Astrocyte of the cerebellum (primary cell): ENCODE measurements at regions not wholly inside any gene's neighbourhood (a gene's known extent, or its start where the extent isn't known, plus 50 kb on each side); places are given as distances from the start of the nearest gene placed in this dataset.

ENCODE experiments used
- DNase-seq: peaks from one replicate; pipeline ENCODE4 v3.0.0-alpha.2; 2011; ENCODE audit warnings: low read depth
- H3K4me3 ChIP-seq: 2 replicates; pipeline ENCODE4 v1.5.1; 2011; ENCODE audit warnings: mild to moderate bottlenecking, low read depth, low read length, moderate library complexity
- in situ Hi-C: cut with HindIII; loops from 2 replicates; pipeline ENCODE4 v1.10.0; 2017; ENCODE audit warnings: low sequenced_read_pairs
- TF ChIP-seq, protein P1 (sequence below): IDR thresholded peaks from 2 replicates; pipeline ENCODE4 v1.5.1; 2012; ENCODE audit warnings: low read length, low read depth, moderate library complexity, mild to moderate bottlenecking; ENCODE audit errors: missing control alignments

DNA sequence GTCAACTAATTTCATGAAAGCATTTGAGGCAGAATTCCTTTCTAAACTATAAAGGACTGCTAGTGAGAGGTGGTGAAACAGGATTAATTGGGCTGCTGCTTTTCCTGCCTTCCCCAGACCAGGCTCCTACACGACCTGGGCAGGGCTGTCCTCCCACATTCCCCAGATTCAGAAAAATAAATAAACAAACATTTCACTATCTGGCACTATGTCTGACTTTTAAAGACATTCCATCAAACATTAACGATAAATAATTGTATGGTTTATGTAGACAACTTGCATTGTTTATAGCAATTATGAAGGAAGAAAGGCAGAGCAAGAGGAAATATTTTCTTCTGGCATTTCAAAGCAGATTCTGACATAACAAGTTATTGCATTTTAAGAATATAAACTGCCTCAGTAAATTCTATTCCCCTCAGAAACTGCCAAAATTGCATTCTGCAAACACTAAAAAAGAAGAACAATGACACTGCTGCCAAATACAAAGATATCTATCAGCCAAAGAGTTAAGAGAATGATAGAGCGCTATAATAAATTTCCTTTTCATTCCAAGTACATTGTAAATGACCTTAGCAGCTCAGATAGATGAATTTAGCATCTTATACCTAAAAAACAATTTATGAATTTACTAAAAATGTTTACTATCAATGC lies 214.7 kb upstream of the INTU start:
- DNase-seq, result no peak
- in situ Hi-C loops, result no loop called here
- no peak overlapping the region for H3K4me3 ChIP-seq
- TF ChIP-seq, protein P1, sequence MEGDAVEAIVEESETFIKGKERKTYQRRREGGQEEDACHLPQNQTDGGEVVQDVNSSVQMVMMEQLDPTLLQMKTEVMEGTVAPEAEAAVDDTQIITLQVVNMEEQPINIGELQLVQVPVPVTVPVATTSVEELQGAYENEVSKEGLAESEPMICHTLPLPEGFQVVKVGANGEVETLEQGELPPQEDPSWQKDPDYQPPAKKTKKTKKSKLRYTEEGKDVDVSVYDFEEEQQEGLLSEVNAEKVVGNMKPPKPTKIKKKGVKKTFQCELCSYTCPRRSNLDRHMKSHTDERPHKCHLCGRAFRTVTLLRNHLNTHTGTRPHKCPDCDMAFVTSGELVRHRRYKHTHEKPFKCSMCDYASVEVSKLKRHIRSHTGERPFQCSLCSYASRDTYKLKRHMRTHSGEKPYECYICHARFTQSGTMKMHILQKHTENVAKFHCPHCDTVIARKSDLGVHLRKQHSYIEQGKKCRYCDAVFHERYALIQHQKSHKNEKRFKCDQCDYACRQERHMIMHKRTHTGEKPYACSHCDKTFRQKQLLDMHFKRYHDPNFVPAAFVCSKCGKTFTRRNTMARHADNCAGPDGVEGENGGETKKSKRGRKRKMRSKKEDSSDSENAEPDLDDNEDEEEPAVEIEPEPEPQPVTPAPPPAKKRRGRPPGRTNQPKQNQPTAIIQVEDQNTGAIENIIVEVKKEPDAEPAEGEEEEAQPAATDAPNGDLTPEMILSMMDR, result no peak

GRCh38 chr4:127419431-127419830 lies 213.3 kb upstream of the INTU start:
- TF ChIP-seq, protein P1, result no peak
- DNase-seq, result no peak
- no peak overlapping the region for H3K4me3 ChIP-seq
- in situ Hi-C loops, result no loop called here

GRCh38 chr4:127421437-127421836 lies 211.3 kb upstream of the INTU start:
- DNase-seq, result no peak
- TF ChIP-seq, protein P1, result no peak
- in situ Hi-C loops, result no loop called here
- no peak overlapping the region for H3K4me3 ChIP-seq

GRCh38 chr4:127425202-127425845 lies 207.4 kb upstream of the INTU start:
- in situ Hi-C loops, result no loop called here
- TF ChIP-seq, protein P1, result no peak
- DNase-seq, result no peak

DNA sequence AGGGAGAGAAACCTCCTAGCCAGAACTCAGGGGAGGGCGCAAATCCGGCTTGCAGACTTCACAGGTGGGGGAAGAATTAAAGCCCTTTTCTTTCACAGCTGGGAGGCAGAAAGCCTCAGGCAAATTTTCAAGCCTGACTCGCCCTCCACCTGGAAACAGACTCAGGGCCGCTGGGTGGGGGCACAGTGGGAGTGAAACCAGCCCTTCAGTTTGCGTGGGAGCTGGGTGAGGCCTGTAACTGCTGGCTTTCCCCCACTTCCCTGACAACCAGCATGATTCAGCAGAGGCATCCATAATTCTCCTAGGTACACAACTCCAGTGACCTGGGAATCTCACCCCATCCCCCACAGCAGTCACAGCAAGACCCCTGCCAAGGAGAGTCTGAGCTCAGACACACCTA lies 206.9 kb upstream of the INTU start:
- DNase-seq, result no peak
- TF ChIP-seq, protein P1, result no peak
- in situ Hi-C loops, result no loop called here
- no peak overlapping the region for H3K4me3 ChIP-seq

More at GRCh38 chr4:127425202-127425845, 207.4 kb upstream of the INTU start:
- H3K4me3 ChIP-seq, result no peak overlapping the region

DNA sequence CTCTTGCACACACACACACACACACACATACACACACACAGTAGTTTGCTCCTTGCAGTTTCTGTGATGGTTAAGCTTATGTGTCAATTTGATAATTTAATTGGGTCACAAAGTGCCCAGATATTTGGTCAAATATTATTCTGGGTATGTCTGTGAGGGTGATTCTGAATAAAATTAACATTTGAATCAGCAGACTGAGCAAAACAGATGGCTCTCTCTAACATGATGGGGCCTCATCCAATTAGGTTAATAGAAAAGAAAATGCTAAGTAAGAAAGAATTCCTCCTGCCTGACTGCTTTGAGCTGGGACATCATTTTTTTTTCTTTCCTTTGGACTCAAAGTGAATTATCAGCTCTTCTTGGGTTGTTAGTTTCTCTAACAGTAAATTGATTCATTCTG lies 191.2 kb upstream of the INTU start:
- DNase-seq, result no peak
- no peak overlapping the region for H3K4me3 ChIP-seq
- in situ Hi-C loops, result no loop called here
- TF ChIP-seq, protein P1, result no peak
